ENCODE measurements at regions not wholly inside any gene's neighbourhood (a gene's known extent, or its start where the extent isn't known, plus 50 kb on each side); places are given as distances from the start of the nearest gene placed in this dataset.
"Not testable (repeated sequence)": the region's sequence is repeated elsewhere in the genome, so short reads cannot be mapped to it uniquely, and the experiment has no call there.

DNA sequence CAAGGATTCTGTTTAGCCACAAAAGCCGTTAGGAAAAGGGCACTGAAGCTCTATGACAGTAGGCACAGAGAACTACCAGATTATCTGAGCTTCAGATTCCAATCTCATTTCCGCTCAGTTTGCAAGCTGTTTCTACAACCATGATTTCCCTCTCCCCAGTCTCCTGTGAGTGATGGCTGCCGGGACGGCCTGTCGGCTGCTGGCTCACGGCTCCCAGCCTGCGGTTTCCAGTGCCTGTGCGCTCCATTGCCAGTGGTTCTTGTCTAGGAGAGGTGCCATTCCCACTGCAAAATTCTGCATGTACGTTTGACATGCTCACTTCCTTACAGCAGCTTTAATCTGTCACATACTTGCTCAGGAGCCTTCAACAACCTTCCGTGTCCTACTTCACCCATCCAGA is 429.1 kb upstream of the FRG1 start:
- no peak for DNase-seq (ENCODE audit: low read depth)

DNA sequence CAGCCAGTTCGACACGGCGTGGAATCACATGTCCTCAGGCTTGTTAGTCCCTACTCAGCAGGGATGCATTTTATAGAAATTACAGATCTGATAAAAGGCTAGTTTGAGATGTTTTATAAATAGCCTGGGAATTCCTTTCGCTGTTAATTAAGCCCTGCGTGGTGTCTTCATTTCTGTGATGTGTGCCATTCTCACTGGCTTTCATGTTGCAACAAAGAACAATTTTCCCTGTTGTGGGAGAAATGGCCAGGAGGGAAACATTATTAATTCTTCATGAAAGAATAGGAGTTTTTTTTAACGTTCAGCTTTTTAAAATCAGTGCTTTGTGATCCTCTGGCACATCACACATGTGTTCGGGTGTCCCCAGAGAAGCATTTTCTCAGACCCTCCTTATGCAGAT is 427.3 kb upstream of the FRG1 start:
- DNase-seq (ENCODE audit: low read depth), result no peak

DNA sequence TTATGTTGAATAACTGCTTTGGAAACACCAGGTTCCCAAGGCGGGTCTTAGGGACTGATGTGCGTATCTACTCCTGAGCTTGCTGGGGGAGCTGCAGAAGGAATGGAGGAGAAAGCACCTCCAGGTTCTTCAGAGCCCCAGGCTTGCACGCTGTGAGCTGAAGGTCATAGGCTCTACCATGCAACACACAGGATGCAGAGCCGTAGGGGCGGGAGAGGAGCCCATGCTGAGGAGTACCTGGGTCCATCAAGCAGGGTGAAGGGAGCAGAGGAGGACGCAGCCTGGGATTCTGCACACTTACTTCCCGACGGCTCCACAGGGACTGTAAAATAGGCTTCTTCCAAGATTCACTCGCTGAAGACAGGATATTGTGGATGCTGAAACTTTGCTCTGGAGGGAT is 426.5 kb upstream of the FRG1 start:
- DNase-seq (ENCODE audit: low read depth), result no peak

DNA sequence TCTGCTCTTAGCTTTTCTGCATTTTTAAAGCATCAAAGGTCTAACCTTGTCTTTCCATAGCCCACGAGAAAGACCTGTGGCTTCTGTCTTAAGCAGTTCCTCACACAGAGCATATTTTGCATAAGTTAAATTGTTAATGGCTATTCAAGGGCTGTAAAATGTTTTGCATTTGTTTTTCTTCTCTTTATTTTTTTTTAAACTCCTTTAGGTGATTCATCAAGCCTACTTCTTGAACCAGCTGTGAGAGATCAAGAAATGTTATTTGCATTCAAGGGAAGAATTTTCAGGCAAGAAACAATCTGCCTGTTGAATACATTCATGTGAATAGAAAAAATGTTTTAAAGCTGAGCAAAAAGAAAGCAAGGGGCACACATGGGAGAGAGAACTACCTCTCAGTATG is 423.8 kb upstream of the FRG1 start:
- DNase-seq (ENCODE audit: low read depth), result no peak

DNA sequence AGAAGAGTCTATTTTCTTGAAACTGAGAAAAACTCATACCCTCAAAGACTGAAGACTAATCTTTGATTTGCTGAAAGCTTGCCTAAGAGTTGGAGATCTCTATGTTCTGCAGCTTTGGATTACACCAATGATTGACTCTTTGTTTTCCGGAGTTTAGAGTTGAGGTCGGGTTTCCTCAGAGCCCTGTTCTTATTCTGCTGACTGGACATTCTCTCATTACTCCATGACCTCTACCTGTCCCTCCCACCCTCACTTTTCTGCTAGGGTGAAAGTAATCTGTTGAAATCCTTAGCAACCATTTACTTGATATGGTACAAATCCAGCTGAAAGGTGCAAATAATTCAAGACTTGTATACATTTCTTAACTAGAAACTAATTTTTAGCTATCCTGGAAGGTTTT is 421.5 kb upstream of the FRG1 start:
- DNase-seq (ENCODE audit: low read depth), result no peak

DNA sequence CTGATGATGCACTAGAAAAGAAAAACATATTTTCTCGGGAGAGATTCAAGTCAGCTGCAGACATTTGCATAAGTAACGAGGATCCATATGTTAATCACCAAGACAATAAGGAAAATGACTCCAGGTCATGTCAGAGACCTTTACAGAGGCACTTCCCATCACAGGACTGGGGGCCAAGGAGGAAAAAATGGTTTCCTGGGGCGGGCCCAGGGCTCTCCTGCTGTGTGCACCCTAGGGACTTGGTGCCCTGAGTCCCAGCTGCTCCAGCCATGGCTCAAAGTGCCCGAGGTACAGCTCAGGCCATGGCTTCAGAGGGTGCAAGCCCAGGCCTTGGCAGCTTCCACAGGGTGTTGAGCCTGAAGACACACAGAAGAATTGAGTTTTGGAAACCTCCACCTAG is 415.4 kb upstream of the FRG1 start:
- no peak for DNase-seq (ENCODE audit: low read depth)

DNA sequence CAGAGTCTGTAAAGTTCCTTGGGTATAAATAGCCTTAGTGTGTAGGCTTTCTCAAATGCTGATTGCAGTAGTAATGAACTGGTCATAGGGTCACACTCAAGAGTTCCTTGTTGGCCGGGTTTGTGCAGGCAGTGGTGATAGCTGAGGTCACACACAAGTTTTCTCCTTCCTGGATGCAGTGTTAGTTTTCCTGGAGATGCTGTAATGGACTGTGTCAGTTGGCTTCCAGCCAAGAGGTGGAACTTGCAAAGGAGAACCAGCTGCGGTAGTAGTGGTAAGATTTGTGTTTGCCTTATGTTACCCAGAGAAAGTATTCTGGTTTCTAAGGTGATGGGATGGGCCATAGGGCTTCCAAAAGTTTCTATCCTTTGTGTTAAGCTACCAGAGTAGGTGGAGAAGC is 409.8 kb upstream of the FRG1 start:
- no peak for DNase-seq (ENCODE audit: low read depth)

DNA sequence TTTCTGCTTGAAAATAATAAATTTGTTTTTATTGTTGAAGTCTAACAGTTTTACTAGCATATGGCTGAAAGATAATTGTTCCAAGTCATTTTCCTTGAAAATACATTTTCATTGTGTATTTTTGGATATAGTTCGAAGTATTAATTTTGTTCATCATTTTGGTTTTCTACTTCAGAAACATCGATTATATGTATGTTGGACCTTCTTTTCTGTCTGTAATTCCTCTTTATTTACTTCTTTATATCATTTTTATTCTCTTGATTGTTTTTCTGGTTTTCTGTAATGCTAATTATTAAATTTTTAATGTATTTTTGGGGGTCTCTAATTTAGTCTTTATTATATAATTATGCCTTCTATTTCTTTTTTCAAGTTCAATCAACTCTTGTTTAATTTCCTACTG is 407.1 kb upstream of the FRG1 start:
- no peak for DNase-seq (ENCODE audit: low read depth)

DNA sequence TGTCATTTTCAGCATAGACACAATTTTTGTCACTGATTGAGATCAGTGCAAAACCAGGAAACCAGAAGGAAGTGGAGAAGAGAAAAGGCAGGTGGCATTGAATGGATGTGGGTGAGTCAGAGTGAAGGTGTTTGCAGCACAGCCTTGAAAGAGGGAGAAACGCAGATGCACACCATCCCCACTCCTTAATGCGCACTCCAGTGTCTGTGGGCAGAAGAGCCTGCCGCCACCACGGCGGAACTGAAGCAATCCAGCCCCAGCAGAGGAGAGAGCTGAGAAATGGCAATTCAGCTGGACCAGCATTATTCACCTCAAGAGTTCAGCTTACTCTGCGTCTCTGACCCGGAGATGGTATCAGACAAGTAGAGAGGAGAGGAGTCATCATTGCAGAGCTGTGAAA is 393.1 kb upstream of the FRG1 start:
- DNase-seq (ENCODE audit: low read depth), result no peak

DNA sequence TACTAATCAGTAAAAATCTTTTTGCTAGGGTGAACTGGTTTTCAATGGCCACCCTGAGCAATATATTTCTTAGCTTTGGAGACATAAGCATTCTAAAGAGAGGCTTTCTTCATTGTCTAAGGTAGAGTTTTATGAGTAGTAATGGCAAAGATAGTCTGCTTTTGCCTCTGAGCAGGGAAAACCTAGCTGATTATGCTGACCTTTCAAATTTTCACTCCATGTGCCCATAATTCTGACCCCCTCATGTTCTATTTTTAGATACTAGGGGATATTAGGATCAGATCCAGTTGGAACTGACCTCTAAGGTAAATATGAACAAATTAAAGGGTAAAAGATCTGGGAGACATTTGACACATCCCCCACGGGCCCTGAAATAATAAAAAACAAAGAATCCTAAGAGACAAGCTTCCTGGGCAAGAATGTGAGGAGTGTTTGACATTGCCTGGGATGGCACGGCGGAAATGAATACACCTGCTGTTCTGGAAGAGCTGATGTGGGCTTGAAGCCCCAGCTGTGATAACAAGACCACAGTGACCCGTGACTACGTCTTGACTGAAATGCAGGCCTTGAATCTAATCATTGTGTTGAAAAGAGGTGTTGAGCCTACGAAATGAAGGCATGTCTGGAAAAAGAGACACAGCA is 392.1 kb upstream of the FRG1 start:
- no peak for DNase-seq (ENCODE audit: low read depth)

DNA sequence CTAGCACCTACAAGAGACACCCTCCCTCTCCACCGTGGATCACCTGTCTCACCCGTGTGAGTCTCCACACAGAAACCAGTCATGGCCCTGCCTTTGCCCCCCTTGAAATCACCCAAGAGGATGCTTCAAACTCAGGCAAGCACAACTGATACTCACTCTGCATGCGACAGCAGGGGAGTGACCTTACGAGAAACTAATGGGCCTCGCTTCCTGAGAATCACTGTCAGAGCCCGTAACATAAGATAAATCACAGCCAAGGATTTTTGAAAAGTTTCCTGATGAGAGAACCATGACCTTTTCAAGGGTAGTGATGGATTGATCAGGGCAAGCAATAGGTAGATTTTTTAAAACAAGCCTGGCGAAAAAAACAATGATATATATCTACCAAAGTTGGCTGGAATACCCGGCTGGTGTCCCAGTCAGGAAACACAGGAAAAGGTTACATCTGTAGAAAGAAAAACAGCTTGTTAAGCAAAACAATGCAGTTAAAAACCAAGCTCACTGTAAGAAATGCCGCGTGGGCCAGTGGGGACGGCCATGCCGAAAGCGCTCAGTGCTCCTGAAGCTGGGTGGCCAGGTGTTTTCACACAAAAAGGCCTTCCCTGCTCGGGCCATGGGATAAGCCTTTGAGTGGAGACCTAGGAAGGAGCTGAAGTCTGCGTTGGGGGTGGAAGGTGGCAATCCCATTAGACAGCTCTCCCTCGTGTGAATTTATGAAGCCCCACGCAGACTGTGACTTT is 388.6 kb upstream of the FRG1 start:
- DNase-seq (ENCODE audit: low read depth), result not testable (repeated sequence)

DNA sequence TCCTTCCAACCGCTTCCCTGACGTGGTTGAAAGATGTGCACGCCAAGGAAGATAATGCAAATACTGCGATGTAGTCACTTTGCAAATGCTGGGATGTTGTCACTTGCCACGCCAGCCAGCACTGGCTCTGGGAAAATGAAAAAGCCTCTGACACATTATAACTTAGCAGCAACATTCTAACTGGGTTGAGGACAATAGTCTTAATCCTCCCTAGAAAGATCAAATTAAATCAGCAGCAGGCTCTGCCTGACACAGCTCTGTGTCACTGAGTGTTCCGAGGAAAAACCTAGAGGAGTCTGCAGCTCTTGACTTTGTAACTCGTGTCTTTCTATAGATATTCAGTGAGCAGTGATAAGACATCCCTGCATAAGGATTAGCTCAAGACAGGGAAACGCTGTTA is 380.1 kb upstream of the FRG1 start:
- DNase-seq (ENCODE audit: low read depth), result not testable (repeated sequence)

DNA sequence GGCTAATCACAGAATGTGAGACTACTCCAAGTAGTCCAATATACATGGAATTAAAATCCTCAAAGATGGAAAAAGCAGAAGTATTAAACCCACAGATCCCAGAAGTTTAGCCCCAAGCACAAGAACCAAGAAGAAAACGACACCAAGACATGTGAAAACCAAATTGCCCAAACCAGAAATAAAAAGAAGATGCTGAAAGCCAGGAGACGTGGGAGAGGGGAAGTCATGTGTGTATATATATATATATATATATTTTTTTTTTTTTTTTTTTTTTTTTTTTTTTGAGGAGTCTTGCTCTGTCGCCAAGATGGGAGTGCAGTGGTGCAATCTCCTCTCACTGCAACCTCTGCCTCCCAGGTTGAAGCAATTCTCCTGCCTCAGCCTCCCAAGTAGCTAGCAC is 376.9 kb upstream of the FRG1 start:
- DNase-seq (ENCODE audit: low read depth), result not testable (repeated sequence)

DNA sequence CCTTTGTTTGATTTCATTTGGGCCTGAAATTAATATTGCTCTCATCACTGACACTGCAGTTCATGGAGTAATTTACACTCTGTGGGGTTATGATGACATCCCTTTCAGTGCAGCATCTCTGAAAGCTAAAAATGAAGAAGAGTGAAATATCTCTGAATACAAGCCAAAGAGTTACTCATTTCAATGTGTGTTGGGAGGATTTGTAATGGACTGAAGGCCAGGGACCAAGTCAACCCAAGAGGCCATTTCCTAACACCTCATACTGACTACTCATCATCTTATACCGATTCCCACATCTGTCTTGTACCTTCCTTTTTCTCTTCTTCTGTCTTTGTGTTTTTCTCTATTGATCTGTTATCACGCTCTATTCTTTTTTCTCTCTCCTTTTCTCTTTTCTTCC is 374.4 kb upstream of the FRG1 start:
- DNase-seq (ENCODE audit: low read depth), result not testable (repeated sequence)

DNA sequence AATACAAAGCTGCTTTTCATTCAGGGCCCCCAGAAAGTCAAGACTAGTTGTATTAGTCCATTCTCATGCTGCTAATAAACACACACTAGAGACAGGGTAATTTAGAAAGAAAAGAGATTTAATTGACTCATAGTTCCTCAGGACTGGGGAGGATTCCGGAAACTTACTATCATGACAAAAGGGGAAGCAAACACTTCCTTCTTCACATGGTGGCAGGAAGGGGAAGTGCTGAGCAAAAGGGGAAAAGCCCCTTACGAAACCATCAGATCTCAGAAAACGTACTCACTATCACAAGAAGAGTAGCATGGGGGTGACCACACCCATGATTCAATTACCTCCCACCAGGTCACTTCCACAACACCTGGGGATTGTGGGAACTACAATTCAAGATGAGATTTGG is 373.8 kb upstream of the FRG1 start:
- not testable (repeated sequence) for DNase-seq (ENCODE audit: low read depth)

DNA sequence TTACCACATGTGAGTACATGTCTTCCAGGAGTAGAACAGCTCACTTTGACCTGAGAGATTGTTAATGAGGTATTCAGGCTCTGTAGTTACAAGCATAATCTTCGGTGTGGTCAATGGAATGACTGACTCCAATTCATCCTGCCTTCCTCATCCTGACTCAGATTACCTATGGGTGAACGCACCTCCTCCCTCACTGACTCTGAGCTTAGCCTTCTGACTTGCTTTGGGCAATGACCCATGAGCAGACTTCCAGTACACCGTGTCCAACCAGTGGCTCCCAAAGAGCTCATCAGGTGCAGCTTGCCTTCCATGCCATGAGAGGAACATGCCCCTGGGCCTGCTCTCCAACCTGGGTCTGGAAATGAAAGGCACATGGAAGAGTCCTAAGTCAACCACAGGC is 361.0 kb upstream of the FRG1 start:
- DNase-seq (ENCODE audit: low read depth), result not testable (repeated sequence)

DNA sequence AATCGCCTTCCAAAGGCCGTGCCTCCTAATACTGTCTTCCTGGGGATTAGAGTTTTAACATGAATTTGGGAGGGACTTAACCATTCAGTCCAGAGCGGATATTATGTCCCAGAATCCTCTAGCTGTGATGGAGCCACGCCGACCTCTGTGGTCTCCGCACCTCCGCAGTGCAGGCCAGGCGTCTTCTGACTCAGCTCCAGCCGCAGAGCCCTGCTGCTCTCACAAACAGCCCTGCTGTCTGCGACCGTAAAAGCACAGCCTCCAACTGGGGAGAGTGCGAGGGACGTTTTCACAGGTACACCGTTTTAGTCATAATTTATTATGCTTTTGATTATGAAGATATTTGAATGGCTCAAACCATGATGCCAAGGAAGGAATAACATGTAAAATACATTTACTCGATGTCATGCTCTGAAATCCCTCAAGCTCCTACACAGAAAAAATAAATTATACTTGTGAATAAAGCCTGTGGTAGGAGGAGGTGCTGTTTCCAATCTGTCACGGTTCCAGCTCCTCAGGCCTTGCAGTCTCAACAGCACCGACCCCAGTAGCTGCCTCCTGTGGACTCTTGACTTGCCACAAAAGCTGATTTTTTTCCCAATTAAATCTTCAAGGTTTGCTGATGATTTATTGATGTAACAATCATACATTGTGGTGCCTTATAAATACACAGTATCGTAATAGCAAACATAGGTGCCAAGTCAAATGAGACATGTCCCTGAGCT is 353.6 kb upstream of the FRG1 start:
- DNase-seq (ENCODE audit: low read depth), result not testable (repeated sequence)

DNA sequence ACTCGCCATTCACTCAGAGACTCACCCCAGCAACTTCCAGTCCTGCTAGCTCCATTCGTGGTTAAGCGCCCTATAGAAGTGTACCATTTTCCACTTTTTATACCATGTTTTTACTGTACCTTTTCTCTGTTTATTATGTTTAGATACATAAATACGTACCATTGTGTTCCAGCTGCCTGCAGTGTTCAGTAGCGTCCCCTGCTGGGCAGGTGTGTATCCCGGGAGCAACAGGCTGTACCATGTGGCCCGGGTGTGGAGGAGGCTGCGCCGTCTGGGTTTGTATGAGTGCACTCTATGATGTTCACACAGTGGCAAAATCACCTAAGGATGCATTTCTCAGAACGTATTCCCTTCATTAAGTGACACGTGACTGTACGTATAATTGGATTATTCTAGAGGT is 351.5 kb upstream of the FRG1 start:
- not testable (repeated sequence) for DNase-seq (ENCODE audit: low read depth)

DNA sequence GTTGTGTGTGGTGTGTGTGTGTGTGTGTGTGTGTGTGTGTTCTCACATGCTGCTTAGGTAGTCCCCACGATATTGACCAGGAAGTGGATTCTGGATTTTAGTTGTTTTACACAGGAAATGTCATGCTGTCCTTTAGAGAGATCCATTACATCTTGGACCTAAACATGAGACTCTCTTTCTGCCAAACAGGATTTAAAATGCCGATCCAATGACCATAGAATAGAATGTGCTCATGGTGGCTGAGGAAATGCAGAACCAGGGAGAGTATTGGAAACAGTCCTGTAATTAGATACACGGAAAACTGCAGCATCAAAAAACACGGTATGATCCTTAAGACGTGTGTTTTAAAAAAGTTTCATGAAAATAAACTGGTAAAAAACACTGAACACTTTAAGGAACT is 347.8 kb upstream of the FRG1 start:
- no peak for DNase-seq (ENCODE audit: low read depth)

DNA sequence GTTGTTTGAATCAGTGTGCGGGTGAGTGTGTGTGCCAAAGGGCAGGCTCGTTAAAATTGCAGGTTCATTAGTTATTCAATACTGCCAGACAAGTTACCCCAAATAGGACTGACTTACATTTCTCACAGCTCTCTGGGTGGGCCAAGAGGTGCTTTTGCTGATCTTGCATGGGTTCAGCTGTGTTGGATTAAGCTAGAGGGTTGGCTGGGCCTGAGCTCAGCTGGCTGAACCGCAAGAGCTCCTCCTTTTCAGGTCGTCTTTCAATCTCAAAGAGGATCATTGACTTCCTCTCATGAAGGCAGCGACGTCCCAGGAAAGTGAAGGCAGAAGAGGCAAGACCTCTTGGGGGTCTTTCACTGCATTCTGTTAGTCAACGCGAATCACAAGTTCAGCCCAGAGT is 343.3 kb upstream of the FRG1 start:
- no peak for DNase-seq (ENCODE audit: low read depth)

DNA sequence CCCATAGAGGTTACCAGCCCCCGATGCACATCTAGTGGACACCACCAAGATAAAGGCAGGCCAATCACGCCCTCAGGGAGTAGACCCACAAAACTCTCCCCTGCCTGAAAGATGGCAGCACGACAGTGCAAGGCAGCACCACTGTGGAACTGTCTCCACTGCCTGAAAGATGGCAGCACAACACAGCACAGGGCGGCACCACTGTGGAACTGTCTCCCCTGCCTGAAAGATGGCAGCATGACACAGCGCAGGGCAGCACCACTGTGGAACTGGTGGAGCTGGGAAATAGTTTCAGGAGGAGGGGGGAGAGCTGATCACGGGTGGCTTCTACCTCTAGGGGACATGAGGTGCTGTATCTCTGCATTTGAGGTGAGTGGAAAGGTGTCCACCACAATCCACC is 340.4 kb upstream of the FRG1 start:
- DNase-seq (ENCODE audit: low read depth), result no peak

DNA sequence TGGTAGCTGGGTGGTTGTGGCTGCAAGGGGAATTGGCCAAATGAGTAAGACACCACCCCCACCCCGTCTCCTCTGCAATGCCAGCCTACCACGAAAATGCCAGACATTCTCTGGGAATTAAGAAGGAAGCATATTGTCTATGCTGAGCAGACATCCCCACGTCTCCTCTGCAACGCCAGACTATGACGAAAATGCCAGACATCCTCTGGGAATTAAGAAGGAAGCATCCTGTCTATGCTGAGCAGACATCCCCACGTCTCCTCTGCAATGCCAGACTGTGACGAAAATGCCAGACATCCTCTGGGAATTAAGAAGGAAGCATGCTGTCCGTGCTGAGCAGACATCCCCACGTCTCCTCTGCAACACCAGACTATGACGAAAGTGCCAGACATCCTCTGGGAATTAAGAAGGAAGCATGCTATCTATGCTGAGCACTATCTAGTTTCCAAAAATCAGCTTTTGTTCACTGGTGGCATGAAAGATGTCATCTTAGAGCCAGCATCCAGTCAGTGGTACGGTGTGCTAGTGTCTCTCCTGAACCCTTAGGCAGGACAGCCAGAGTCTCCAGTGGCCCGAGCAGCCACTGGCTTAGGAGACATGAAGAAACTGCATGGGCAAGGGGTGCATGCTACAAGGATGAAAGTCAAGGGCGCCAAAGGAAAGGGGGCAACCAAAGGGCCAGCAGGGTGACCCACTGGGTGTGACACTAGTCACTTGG is 339.8 kb upstream of the FRG1 start:
- DNase-seq (ENCODE audit: low read depth), result no peak

DNA sequence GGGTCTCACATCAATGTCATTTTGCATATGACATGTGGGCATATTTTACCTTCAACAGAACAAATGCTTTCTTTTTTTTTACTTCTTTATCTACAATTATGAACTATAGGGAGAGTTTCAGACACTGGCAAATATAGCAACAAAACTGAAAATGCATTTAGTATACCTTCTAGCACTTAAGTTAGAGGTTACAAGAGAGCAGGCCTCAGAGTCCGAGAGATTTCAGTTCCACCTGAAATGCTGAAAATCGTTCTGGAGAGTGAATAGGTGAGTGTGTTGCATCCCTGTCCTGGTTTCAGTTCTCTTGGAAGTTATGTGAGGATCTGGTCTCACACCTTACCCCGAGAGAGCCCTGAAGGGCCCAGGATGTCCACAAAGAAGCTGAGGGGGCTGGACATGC is 337.8 kb upstream of the FRG1 start:
- DNase-seq (ENCODE audit: low read depth), result not testable (repeated sequence)
